CD4-positive, alpha-beta T cell (primary cell): ENCODE measurements at regions not wholly inside any gene's neighbourhood (a gene's known extent, or its start where the extent isn't known, plus 50 kb on each side); places are given as distances from the start of the nearest gene placed in this dataset.

Experiments used
- ATAC-seq: fragments of 200-7000 bp; cut with Tn5 transposase; one replicate; pipeline ENCODE4 v1.10.0; 2022; ENCODE audit warnings: mild to moderate bottlenecking; ENCODE audit not compliant: poor library complexity
- CTCF ChIA-PET: fragments of 350-600 bp; sonication (Branson Sonifier 250); formaldehyde crosslinking; loops from one replicate; lab custom pipeline; 2021; ENCODE audit warnings: antibody characterized with exemption, inconsistent platforms; lab: Charles Lee
- POLR2A ChIA-PET: fragments of 350-600 bp; sonication (Branson Sonifier 250); formaldehyde crosslinking; loops from one replicate; lab custom pipeline; 2021; ENCODE audit warnings: antibody characterized with exemption, inconsistent platforms; lab: Charles Lee
- DNase-seq, 14 experiments: peaks; one replicate each; pipeline ENCODE4 v3.0.0-alpha.2; 2013 to 2020; ENCODE audit warnings: mixed read lengths in 2 of 14
- H3K27ac ChIP-seq, 2 donors: one replicate each; pipeline versions ENCODE4 v1.5.1 to v1.7.0; 2013; ENCODE audit warnings: low read length in 2 of 2, low read depth in 1 of 2, mild to moderate bottlenecking in 1 of 2
- H3K27me3 ChIP-seq, 2 experiments: 1 replicate in 1 of 2; 2 replicates in 1 of 2; pipeline versions ENCODE4 v1.6.1 to v1.7.0; 2013; ENCODE audit warnings: low read length in 2 of 2, control low read depth in 1 of 2, mild to moderate bottlenecking in 1 of 2, moderate library complexity in 1 of 2; ENCODE audit not compliant: insufficient read depth in 2 of 2, control insufficient read depth in 1 of 2
- H3K36me3 ChIP-seq: one replicate; pipeline ENCODE4 v1.6.1; 2013; ENCODE audit warnings: low read length, control low read depth; ENCODE audit not compliant: insufficient read depth
- H3K4me1 ChIP-seq: one replicate; pipeline ENCODE4 v1.6.1; 2013; ENCODE audit warnings: low read length, control low read depth; ENCODE audit not compliant: insufficient read depth
- H3K4me3 ChIP-seq: one replicate; pipeline ENCODE4 v1.5.1; 2013; ENCODE audit warnings: mild to moderate bottlenecking, low read length, moderate library complexity
- H3K9me3 ChIP-seq, 2 experiments: 1 replicate in 1 of 2; 2 replicates in 1 of 2; pipeline versions ENCODE4 v1.6.1 to v1.7.0; 2013; ENCODE audit warnings: low read length in 2 of 2, mild to moderate bottlenecking in 2 of 2, control low read depth in 1 of 2, moderate library complexity in 1 of 2; ENCODE audit not compliant: control insufficient read depth in 1 of 2, insufficient read depth in 1 of 2
- H3K27ac Mint-ChIP-seq: one replicate; pipeline ENCODE4 v1.8.0; 2020; ENCODE audit warnings: mixed read lengths
- H3K27me3 Mint-ChIP-seq: one replicate; pipeline ENCODE4 v1.8.0; 2021; ENCODE audit warnings: mixed read lengths
- H3K36me3 Mint-ChIP-seq: one replicate; pipeline ENCODE4 v1.8.0; 2021; ENCODE audit warnings: low read depth, mixed read lengths
- H3K4me1 Mint-ChIP-seq: one replicate; pipeline ENCODE4 v1.8.0; 2021; ENCODE audit warnings: low read depth, mixed read lengths
- H3K4me3 Mint-ChIP-seq: one replicate; pipeline ENCODE4 v1.8.0; 2020; ENCODE audit warnings: mild to moderate bottlenecking, mixed read lengths
- H3K9me3 Mint-ChIP-seq: one replicate; pipeline ENCODE4 v1.8.0; 2020; ENCODE audit warnings: mixed read lengths
- intact Hi-C, 2 experiments: fragments of 100-400 bp; cut with DNase I in 1 of 2; cut with micrococcal nuclease in 1 of 2; formaldehyde crosslinking; loops; one replicate each; pipeline versions ENCODE4 v1.15.1 to v1.9.0; 2023 to 2025; cut with DNase I, micrococcal nuclease
- TF ChIP-seq, protein P1 (sequence below): fragments of 200-600 bp; IDR thresholded peaks from one replicate; pipeline ENCODE4 v1.8.0; 2022; ENCODE audit warnings: antibody characterized with exemption, mild to moderate bottlenecking

DNA sequence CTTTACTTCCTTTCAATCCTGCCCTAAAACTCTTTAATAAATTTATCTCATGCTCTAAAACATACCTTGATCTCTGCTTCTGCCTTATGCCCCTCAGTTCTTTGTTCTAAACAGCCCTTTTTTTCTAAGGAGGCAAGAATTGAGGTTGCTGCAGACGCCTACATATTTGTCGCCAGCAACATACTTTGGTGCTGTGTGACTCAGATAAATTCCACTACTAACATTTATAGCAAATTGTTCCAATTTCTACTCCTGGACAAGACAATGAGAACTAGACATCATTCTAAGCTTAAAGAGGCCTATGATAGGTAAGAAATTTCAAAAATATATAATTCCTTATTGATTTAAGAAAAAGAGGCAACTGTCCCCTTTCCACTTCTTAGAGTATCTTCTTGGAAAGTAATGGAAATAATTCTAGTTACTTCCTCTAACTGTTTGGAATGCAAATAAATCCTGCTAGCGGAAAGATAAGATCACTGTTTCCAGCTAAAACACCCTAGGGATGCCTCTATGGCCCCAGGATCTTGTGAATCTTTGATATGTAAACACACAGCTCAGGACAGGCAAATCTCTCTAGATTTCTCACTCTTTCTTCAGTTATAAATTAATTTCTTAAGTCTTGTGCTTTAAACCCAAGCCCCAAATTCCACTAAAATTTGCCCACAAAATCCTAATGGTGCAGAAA, 869.1 kb downstream of the KCNT2 start:
- ChIA-PET CTCF (no interaction called here), POLR2A (no interaction called here)
- Histone ChIP-seq H3K9me3 (peaks cover 0 to 3% of the 10 kb centered on the region in 2 experiments), H3K4me1 (no peaks in the 10 kb centered on the region), H3K36me3 (no peaks in the 10 kb centered on the region), H3K27ac (no peak overlapping the region), H3K4me3 (no peak overlapping the region), H3K27me3 (no peaks in the 10 kb centered on the region)
- H3K27me3 Mint-ChIP-seq, result no peaks in the 10 kb centered on the region
- no peaks in the 10 kb centered on the region for H3K9me3 Mint-ChIP-seq
- TF ChIP-seq, protein P1, sequence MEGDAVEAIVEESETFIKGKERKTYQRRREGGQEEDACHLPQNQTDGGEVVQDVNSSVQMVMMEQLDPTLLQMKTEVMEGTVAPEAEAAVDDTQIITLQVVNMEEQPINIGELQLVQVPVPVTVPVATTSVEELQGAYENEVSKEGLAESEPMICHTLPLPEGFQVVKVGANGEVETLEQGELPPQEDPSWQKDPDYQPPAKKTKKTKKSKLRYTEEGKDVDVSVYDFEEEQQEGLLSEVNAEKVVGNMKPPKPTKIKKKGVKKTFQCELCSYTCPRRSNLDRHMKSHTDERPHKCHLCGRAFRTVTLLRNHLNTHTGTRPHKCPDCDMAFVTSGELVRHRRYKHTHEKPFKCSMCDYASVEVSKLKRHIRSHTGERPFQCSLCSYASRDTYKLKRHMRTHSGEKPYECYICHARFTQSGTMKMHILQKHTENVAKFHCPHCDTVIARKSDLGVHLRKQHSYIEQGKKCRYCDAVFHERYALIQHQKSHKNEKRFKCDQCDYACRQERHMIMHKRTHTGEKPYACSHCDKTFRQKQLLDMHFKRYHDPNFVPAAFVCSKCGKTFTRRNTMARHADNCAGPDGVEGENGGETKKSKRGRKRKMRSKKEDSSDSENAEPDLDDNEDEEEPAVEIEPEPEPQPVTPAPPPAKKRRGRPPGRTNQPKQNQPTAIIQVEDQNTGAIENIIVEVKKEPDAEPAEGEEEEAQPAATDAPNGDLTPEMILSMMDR, result no peak
- no peaks in the 10 kb centered on the region for H3K36me3 Mint-ChIP-seq
- DNase-seq, result no peak
- intact Hi-C loops, result no loop called here
- H3K4me3 Mint-ChIP-seq, result no peak overlapping the region
- H3K4me1 Mint-ChIP-seq, result no peaks in the 10 kb centered on the region
- H3K27ac Mint-ChIP-seq, result no peak overlapping the region
- ATAC-seq, result no peak

DNA sequence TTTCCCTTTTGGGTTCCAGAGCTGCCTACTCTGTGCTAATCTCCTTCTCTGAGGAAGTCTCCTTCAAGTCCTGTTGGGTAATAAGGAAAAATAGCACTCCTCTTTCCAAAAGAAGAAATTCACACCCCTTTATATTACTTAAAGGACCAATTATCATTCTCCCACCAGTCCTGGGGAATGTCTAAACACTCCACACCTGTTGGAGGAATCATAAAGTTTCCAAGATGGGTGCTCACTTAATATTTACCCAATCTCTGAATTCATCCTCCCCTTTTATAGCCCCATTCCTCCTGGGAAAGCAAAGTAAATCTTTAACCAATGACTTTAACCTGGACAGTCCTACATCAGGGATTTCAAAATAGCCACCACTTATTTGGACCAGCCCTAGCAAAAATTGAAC, 873.1 kb downstream of the KCNT2 start:
- DNase-seq (no peak), ATAC-seq (no peak)
- no peaks in the 10 kb centered on the region for H3K27me3 Mint-ChIP-seq
- H3K27ac Mint-ChIP-seq, result no peak overlapping the region
- intact Hi-C loops, result no loop called here
- H3K36me3 ChIP-seq, result no peaks in the 10 kb centered on the region
- H3K9me3 Mint-ChIP-seq, result no peaks in the 10 kb centered on the region
- no peaks in the 10 kb centered on the region for H3K9me3 ChIP-seq
- ChIA-PET CTCF (no interaction called here), POLR2A (no interaction called here)
- TF ChIP-seq, protein P1, result no peak
- H3K36me3 Mint-ChIP-seq, result no peaks in the 10 kb centered on the region
- no peaks in the 10 kb centered on the region for H3K4me1 Mint-ChIP-seq
- H3K27me3 ChIP-seq, result no peaks in the 10 kb centered on the region
- H3K27ac ChIP-seq, result no peak overlapping the region
- H3K4me3 ChIP-seq, result no peak overlapping the region
- no peak overlapping the region for H3K4me3 Mint-ChIP-seq
- H3K4me1 ChIP-seq, result no peaks in the 10 kb centered on the region

DNA sequence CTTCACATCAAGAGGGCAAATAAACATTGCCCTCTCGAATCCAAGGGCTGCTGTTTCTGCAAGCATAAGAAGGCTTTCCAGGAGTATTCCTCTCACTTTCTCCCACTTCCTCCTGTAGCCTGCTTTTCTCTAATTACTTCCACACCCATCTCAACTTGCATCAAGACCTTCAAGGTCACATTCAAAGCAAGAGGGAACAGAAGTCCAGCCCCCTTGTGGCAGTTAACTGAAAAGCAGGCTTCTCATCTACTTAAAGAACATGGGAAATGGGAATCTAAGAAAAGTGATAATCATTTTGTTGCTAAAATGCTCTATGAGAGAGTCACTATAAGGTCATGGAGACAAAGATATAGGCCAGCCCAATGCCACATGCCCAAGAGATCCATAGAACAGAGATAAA, 874.4 kb downstream of the KCNT2 start:
- Mint-ChIP-seq H3K4me1 (no peaks in the 10 kb centered on the region), H3K27ac (no peak overlapping the region), H3K27me3 (no peaks in the 10 kb centered on the region), H3K9me3 (no peaks in the 10 kb centered on the region), H3K36me3 (no peaks in the 10 kb centered on the region), H3K4me3 (no peak overlapping the region)
- ChIA-PET POLR2A (no interaction called here), CTCF (no interaction called here)
- no peaks in the 10 kb centered on the region for H3K9me3 ChIP-seq
- no peak overlapping the region for H3K4me3 ChIP-seq
- no peak for ATAC-seq
- intact Hi-C loops, result no loop called here
- no peaks in the 10 kb centered on the region for H3K27me3 ChIP-seq
- TF ChIP-seq, protein P1, result no peak
- H3K27ac ChIP-seq, result no peak overlapping the region
- H3K36me3 ChIP-seq, result no peaks in the 10 kb centered on the region
- no peak for DNase-seq
- no peaks in the 10 kb centered on the region for H3K4me1 ChIP-seq
